ENCODE measurements at regions not wholly inside any gene's neighbourhood (a gene's known extent, or its start where the extent isn't known, plus 50 kb on each side); places are given as distances from the start of the nearest gene placed in this dataset.
A peak's percentile ranks its signal among the peaks of the same experiment; 100 is the strongest.

DNA sequence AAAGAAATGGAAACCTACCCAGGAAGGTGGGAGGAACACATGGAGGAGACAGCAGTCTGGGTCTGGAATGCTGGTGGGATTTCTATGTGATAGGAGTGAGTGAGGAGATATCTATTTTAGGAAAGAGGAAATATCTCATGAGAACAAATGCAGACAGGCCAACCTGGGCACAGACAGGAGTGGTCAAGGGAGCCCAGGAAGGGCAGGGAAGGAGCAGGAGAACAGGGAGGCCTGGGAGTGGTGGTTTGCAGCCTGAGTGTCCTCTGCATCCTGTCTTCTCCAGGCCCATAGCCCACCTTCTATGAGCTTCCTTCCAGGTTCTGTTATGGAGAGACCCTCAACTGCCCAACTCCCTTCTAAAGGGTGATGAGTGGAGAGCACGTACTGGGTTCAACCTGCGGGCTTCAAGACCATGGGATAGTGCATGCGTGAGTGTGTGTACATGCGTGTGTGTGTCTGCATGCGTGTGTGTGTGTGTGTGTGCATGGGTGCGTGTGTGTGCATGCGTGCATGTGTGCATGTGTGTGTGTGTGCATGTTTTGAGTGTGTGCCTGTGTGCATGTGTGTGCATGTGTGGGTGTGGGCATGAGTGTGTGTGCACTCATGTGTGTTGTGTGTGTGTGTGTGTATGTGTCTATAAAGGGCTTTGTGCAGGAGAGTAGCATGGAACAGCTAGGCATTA is 200.1 kb downstream of the CXCL12 start:
- Histone ChIP-seq H3K27ac (ENCODE audit: low read length) (no peak overlapping the region), H3K27me3 (ENCODE audit: control insufficient read depth, insufficient read depth, low read length) (no peaks in the 10 kb centered on the region), H3K4me1 (ENCODE audit: control insufficient read depth, insufficient read depth, low read length) (no peaks in the 10 kb centered on the region), H3K9me3 (ENCODE audit: control insufficient read depth, insufficient read depth, low read length) (no peaks in the 10 kb centered on the region), H3K36me3 (ENCODE audit: control insufficient read depth, insufficient read depth, low read length) (no peaks in the 10 kb centered on the region), H3K4me3 (ENCODE audit: low read length) (no peak overlapping the region)
- no peaks in the 10 kb centered on the region for H3K36me3 Mint-ChIP-seq
- H3K4me3 Mint-ChIP-seq = no peak overlapping the region
- no peaks in the 10 kb centered on the region for H3K4me1 Mint-ChIP-seq
- no peaks in the 10 kb centered on the region for H3K9me3 Mint-ChIP-seq
- no peak overlapping the region for H3K27ac Mint-ChIP-seq
- peaks cover 0 to 10% of the 10 kb centered on the region in 2 donors for H3K27me3 Mint-ChIP-seq (ENCODE audit: low read depth in 2 of 2)
- DNase-seq (no peak), ATAC-seq (peak in 1 of 3 donors; percentile 17)
- intact Hi-C loops (cut with micrococcal nuclease) = no loop called here
- WGBS (ENCODE audit: insufficient coverage) = 94% methylated on average over 7 of the region's 7 CpGs
- TF ChIP-seq, protein P1, sequence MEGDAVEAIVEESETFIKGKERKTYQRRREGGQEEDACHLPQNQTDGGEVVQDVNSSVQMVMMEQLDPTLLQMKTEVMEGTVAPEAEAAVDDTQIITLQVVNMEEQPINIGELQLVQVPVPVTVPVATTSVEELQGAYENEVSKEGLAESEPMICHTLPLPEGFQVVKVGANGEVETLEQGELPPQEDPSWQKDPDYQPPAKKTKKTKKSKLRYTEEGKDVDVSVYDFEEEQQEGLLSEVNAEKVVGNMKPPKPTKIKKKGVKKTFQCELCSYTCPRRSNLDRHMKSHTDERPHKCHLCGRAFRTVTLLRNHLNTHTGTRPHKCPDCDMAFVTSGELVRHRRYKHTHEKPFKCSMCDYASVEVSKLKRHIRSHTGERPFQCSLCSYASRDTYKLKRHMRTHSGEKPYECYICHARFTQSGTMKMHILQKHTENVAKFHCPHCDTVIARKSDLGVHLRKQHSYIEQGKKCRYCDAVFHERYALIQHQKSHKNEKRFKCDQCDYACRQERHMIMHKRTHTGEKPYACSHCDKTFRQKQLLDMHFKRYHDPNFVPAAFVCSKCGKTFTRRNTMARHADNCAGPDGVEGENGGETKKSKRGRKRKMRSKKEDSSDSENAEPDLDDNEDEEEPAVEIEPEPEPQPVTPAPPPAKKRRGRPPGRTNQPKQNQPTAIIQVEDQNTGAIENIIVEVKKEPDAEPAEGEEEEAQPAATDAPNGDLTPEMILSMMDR (IDR thresholded peaks at IDR 0.05) = no peak

- Histone ChIP-seq H3K36me3 (ENCODE audit: control insufficient read depth, insufficient read depth, low read length) (no peaks in the 10 kb centered on the region), H3K27me3 (ENCODE audit: control insufficient read depth, insufficient read depth, low read length) (no peaks in the 10 kb centered on the region), H3K4me3 (ENCODE audit: low read length) (no peak overlapping the region), H3K4me1 (ENCODE audit: control insufficient read depth, insufficient read depth, low read length) (no peaks in the 10 kb centered on the region), H3K27ac (ENCODE audit: low read length) (no peak overlapping the region), H3K9me3 (ENCODE audit: control insufficient read depth, insufficient read depth, low read length) (no peaks in the 10 kb centered on the region)
- no peaks in the 10 kb centered on the region for H3K9me3 Mint-ChIP-seq
- H3K4me3 Mint-ChIP-seq = no peak overlapping the region
- no peak overlapping the region for H3K27ac Mint-ChIP-seq
- DNase-seq = no peak
- peak in 1 of 3 donors; percentile 17 for ATAC-seq
- no peaks in the 10 kb centered on the region for H3K4me1 Mint-ChIP-seq
- WGBS (ENCODE audit: insufficient coverage) = 88% methylated on average over 8 of the region's 8 CpGs
- H3K36me3 Mint-ChIP-seq = no peaks in the 10 kb centered on the region
- H3K27me3 Mint-ChIP-seq (ENCODE audit: low read depth in 2 of 2) = peaks cover 0 to 10% of the 10 kb centered on the region in 2 donors
- intact Hi-C loops (cut with micrococcal nuclease) = no loop called here
- TF ChIP-seq, protein P1 (IDR thresholded peaks at IDR 0.05) = no peak
Observed at GRCh38 chr10:44183667-44184632, 200.9 kb downstream of the CXCL12 start.

GRCh38 chr10:44182909-44183308 is 202.0 kb downstream of the CXCL12 start:
- DNase-seq (no peak), ATAC-seq (no peak)
- no peaks in the 10 kb centered on the region for H3K9me3 Mint-ChIP-seq
- Histone ChIP-seq H3K9me3 (ENCODE audit: control insufficient read depth, insufficient read depth, low read length) (no peaks in the 10 kb centered on the region), H3K4me3 (ENCODE audit: low read length) (no peak overlapping the region), H3K27me3 (ENCODE audit: control insufficient read depth, insufficient read depth, low read length) (no peaks in the 10 kb centered on the region), H3K4me1 (ENCODE audit: control insufficient read depth, insufficient read depth, low read length) (no peaks in the 10 kb centered on the region), H3K27ac (ENCODE audit: low read length) (no peak overlapping the region), H3K36me3 (ENCODE audit: control insufficient read depth, insufficient read depth, low read length) (no peaks in the 10 kb centered on the region)
- no peaks in the 10 kb centered on the region for H3K36me3 Mint-ChIP-seq
- no peak overlapping the region for H3K27ac Mint-ChIP-seq
- 75% methylated on average over 2 of the region's 2 CpGs for WGBS (ENCODE audit: insufficient coverage)
- no peaks in the 10 kb centered on the region for H3K4me1 Mint-ChIP-seq
- peaks cover 6 to 10% of the 10 kb centered on the region in 2 donors for H3K27me3 Mint-ChIP-seq (ENCODE audit: low read depth in 2 of 2)
- intact Hi-C loops (cut with micrococcal nuclease) = no loop called here
- no peak overlapping the region for H3K4me3 Mint-ChIP-seq
- TF ChIP-seq, protein P1 (IDR thresholded peaks at IDR 0.05) = no peak
